ENCODE measurements at regions not wholly inside any gene's neighbourhood (a gene's known extent, or its start where the extent isn't known, plus 50 kb on each side); places are given as distances from the start of the nearest gene placed in this dataset.

DNA sequence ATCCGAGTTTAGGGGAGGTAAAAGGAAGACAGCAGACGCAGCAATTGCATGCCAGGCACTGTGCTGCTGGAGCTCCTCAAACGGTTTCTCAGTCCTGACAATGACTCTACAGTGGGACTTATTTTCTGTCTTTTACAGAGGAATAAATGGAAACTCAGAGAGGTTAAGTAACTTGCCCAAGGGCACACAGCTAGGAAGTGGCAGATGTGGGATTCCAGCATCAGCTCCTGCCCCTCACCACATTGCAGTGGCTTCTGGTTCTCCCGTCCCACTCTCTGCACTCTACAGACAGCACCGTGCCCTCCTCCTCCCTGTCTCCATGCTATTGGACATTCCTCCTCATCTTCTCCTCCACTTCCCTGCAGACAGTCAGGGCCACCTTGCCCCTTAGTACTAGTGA is 74.2 kb upstream of the KSR1 start:
- POLR2A ChIA-PET = no interaction called here

DNA sequence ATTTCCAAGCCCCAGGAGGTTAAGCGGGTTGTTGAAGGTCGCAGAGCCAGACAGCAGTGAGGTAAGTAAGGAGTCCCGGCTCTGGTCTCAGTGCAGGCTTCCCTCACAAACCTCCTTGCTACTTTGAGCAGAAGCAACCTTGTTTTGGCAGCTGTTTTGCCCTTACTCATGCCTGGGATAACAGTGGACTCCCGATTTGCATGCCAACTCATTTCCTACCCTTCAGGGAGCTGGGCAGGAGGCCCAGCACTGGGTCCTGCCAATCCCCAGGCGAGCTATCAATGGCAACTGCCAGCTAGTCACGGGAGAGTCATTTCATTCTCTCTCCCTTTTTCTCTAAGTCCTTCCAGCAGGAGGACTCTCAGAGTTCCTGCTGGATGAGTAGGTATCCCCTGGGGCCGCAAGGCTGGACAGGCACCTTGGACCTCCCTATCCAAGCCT is 72.0 kb upstream of the KSR1 start:
- H3K4me3 ChIP-seq (ENCODE audit: low read length) = no peak overlapping the region
- no peaks in the 10 kb centered on the region for H3K9me3 ChIP-seq (ENCODE audit: control insufficient read depth in 2 of 3, low read length in 3 of 3)
- H3K27ac Mint-ChIP-seq = no peak overlapping the region
- peaks cover 0 to 4% of the 10 kb centered on the region in 2 donors for H3K27me3 ChIP-seq (ENCODE audit: control insufficient read depth in 2 of 2, insufficient read depth in 2 of 2, low read length in 2 of 2)
- H3K9me3 Mint-ChIP-seq = peaks cover 0 to 3% (median 0%) of the 10 kb centered on the region in 11 donors
- peaks cover 10 to 19% (median 13%) of the 10 kb centered on the region in 5 donors for H3K27me3 Mint-ChIP-seq
- no peak overlapping the region for H3K27ac ChIP-seq (ENCODE audit: low read depth, low read length)
- no peaks in the 10 kb centered on the region for H3K36me3 ChIP-seq (ENCODE audit: control insufficient read depth in 2 of 3, insufficient read depth in 3 of 3, low read length in 3 of 3)
- POLR2A ChIA-PET = no interaction called here
- H3K36me3 Mint-ChIP-seq = no peaks in the 10 kb centered on the region
- H3K4me1 Mint-ChIP-seq = peaks cover 0 to 28% (median 4%) of the 10 kb centered on the region in 7 donors
- ATAC-seq (no peak), DNase-seq (no peak)
- no peaks in the 10 kb centered on the region for H3K4me1 ChIP-seq (ENCODE audit: control insufficient read depth in 2 of 2, insufficient read depth in 2 of 2, low read length in 2 of 2)
- H3K4me3 Mint-ChIP-seq = no peak overlapping the region
- intact Hi-C loops (cut with micrococcal nuclease) = loop anchor here in 1 of 2 donors (2.0 to 10.0 kb wide), 2 partner anchors 31 to 71 kb away; partner anchors contain the start of gene KSR1
- CTCF ChIA-PET = no interaction called here

More for the DNA sequence above, 74.2 kb upstream of the KSR1 start:
- no peaks in the 10 kb centered on the region for H3K36me3 Mint-ChIP-seq
- no peak for ATAC-seq
- no peak for DNase-seq
- H3K27ac ChIP-seq (ENCODE audit: low read depth, low read length) = no peak overlapping the region
- H3K27me3 ChIP-seq (ENCODE audit: control insufficient read depth in 2 of 2, insufficient read depth in 2 of 2, low read length in 2 of 2) = peaks cover 0 to 4% of the 10 kb centered on the region in 2 donors
- H3K9me3 ChIP-seq (ENCODE audit: control insufficient read depth in 2 of 3, low read length in 3 of 3) = no peaks in the 10 kb centered on the region
- H3K36me3 ChIP-seq (ENCODE audit: control insufficient read depth in 2 of 3, insufficient read depth in 3 of 3, low read length in 3 of 3) = no peaks in the 10 kb centered on the region
- H3K4me1 Mint-ChIP-seq = peaks cover 0 to 10% (median 0%) of the 10 kb centered on the region in 7 donors
- no peaks in the 10 kb centered on the region for H3K4me1 ChIP-seq (ENCODE audit: control insufficient read depth in 2 of 2, insufficient read depth in 2 of 2, low read length in 2 of 2)
- H3K9me3 Mint-ChIP-seq = peaks cover 0 to 7% (median 0%) of the 10 kb centered on the region in 11 donors
- intact Hi-C loops (cut with micrococcal nuclease) = loop anchor here in 1 of 2 donors (10.0 kb wide), 1 partner anchor 73 kb away; the partner anchor contains the start of gene KSR1
- no peak overlapping the region for H3K4me3 Mint-ChIP-seq
- CTCF ChIA-PET = interaction anchor here (0.7 to 1.5 kb wide), 2 partner anchors 28 to 218 kb away, joined by 3 to 4 read pairs; no protein-coding TSS in a partner anchor
- H3K27ac Mint-ChIP-seq = no peak overlapping the region
- no peak overlapping the region for H3K4me3 ChIP-seq (ENCODE audit: low read length)
- peaks cover 12 to 28% (median 24%) of the 10 kb centered on the region in 5 donors for H3K27me3 Mint-ChIP-seq

- H3K4me1 ChIP-seq (ENCODE audit: control insufficient read depth in 2 of 2, insufficient read depth in 2 of 2, low read length in 2 of 2) = no peaks in the 10 kb centered on the region
- CTCF ChIA-PET = no interaction called here
- peaks cover 0 to 4% of the 10 kb centered on the region in 2 donors for H3K27me3 ChIP-seq (ENCODE audit: control insufficient read depth in 2 of 2, insufficient read depth in 2 of 2, low read length in 2 of 2)
- Mint-ChIP-seq H3K36me3 (no peaks in the 10 kb centered on the region), H3K27ac (no peak overlapping the region), H3K9me3 (peaks cover 0 to 2% (median 0%) of the 10 kb centered on the region in 11 donors), H3K27me3 (peaks cover 6 to 14% (median 8%) of the 10 kb centered on the region in 5 donors), H3K4me1 (peaks cover 0 to 28% (median 4%) of the 10 kb centered on the region in 7 donors), H3K4me3 (no peak overlapping the region)
- POLR2A ChIA-PET = no interaction called here
- no peaks in the 10 kb centered on the region for H3K9me3 ChIP-seq (ENCODE audit: control insufficient read depth in 2 of 3, low read length in 3 of 3)
- no peaks in the 10 kb centered on the region for H3K36me3 ChIP-seq (ENCODE audit: control insufficient read depth in 2 of 3, insufficient read depth in 3 of 3, low read length in 3 of 3)
- H3K4me3 ChIP-seq (ENCODE audit: low read length) = no peak overlapping the region
- ATAC-seq (no peak), DNase-seq (no peak)
- H3K27ac ChIP-seq (ENCODE audit: low read depth, low read length) = no peak overlapping the region
- intact Hi-C loops (cut with micrococcal nuclease) = loop anchor here in 1 of 2 donors (2.0 to 10.0 kb wide), 2 partner anchors 32 to 70 kb away; partner anchors contain the start of gene KSR1
Measured at GRCh38 chr17:27384726-27385125, 71.5 kb upstream of the KSR1 start.

GRCh38 chr17:27385626-27386025 is 70.6 kb upstream of the KSR1 start:
- Mint-ChIP-seq H3K27me3 (peaks cover 0 to 7% (median 3%) of the 10 kb centered on the region in 5 donors), H3K36me3 (no peaks in the 10 kb centered on the region), H3K27ac (no peak overlapping the region), H3K4me3 (no peak overlapping the region), H3K9me3 (peaks cover 0 to 2% (median 0%) of the 10 kb centered on the region in 11 donors), H3K4me1 (peaks cover 0 to 28% (median 4%) of the 10 kb centered on the region in 7 donors)
- POLR2A ChIA-PET = no interaction called here
- H3K4me3 ChIP-seq (ENCODE audit: low read length) = no peak overlapping the region
- CTCF ChIA-PET = no interaction called here
- DNase-seq (no peak), ATAC-seq (no peak)
- intact Hi-C loops (cut with micrococcal nuclease) = loop anchor here in 1 of 2 donors (2.0 to 10.0 kb wide), 2 partner anchors 33 to 69 kb away; partner anchors contain the start of gene KSR1
- H3K27ac ChIP-seq (ENCODE audit: low read depth, low read length) = no peak overlapping the region
- H3K27me3 ChIP-seq (ENCODE audit: control insufficient read depth in 2 of 2, insufficient read depth in 2 of 2, low read length in 2 of 2) = peaks cover 0 to 1% of the 10 kb centered on the region in 2 donors
- no peaks in the 10 kb centered on the region for H3K4me1 ChIP-seq (ENCODE audit: control insufficient read depth in 2 of 2, insufficient read depth in 2 of 2, low read length in 2 of 2)
- no peaks in the 10 kb centered on the region for H3K9me3 ChIP-seq (ENCODE audit: control insufficient read depth in 2 of 3, low read length in 3 of 3)
- no peaks in the 10 kb centered on the region for H3K36me3 ChIP-seq (ENCODE audit: control insufficient read depth in 2 of 3, insufficient read depth in 3 of 3, low read length in 3 of 3)

- Histone ChIP-seq H3K4me1 (ENCODE audit: control insufficient read depth in 2 of 2, insufficient read depth in 2 of 2, low read length in 2 of 2) (no peaks in the 10 kb centered on the region), H3K27me3 (ENCODE audit: control insufficient read depth in 2 of 2, insufficient read depth in 2 of 2, low read length in 2 of 2) (no peaks in the 10 kb centered on the region), H3K36me3 (ENCODE audit: control insufficient read depth in 2 of 3, insufficient read depth in 3 of 3, low read length in 3 of 3) (no peaks in the 10 kb centered on the region), H3K4me3 (ENCODE audit: low read length) (no peak overlapping the region), H3K9me3 (ENCODE audit: control insufficient read depth in 2 of 3, low read length in 3 of 3) (no peaks in the 10 kb centered on the region), H3K27ac (ENCODE audit: low read depth, low read length) (no peak overlapping the region)
- Mint-ChIP-seq H3K36me3 (no peaks in the 10 kb centered on the region), H3K4me3 (no peak overlapping the region), H3K9me3 (no peaks in the 10 kb centered on the region), H3K4me1 (peaks cover 0 to 25% (median 4%) of the 10 kb centered on the region in 7 donors), H3K27me3 (peaks cover 0 to 6% (median 0%) of the 10 kb centered on the region in 5 donors), H3K27ac (peak overlapping the region in 1 of 9 donors; percentile 76)
- intact Hi-C loops (cut with micrococcal nuclease) = loop anchor here in 1 of 2 donors (10.0 kb wide), 1 partner anchor 68 kb away; the partner anchor contains the start of gene KSR1
- DNase-seq (no peak), ATAC-seq (no peak)
- POLR2A ChIA-PET = no interaction called here
- CTCF ChIA-PET = no interaction called here
Measured at GRCh38 chr17:27386206-27387075, 69.8 kb upstream of the KSR1 start.

- H3K9me3 Mint-ChIP-seq = peaks cover 0 to 1% (median 0%) of the 10 kb centered on the region in 11 donors
- no peak for ATAC-seq
- ChIA-PET CTCF (no interaction called here), POLR2A (no interaction called here)
- Histone ChIP-seq H3K27me3 (ENCODE audit: control insufficient read depth in 2 of 2, insufficient read depth in 2 of 2, low read length in 2 of 2) (no peaks in the 10 kb centered on the region), H3K4me3 (ENCODE audit: low read length) (no peak overlapping the region), H3K4me1 (ENCODE audit: control insufficient read depth in 2 of 2, insufficient read depth in 2 of 2, low read length in 2 of 2) (no peaks in the 10 kb centered on the region), H3K36me3 (ENCODE audit: control insufficient read depth in 2 of 3, insufficient read depth in 3 of 3, low read length in 3 of 3) (no peaks in the 10 kb centered on the region), H3K9me3 (ENCODE audit: control insufficient read depth in 2 of 3, low read length in 3 of 3) (no peaks in the 10 kb centered on the region), H3K27ac (ENCODE audit: low read depth, low read length) (no peak overlapping the region)
- peak overlapping the region in 2 of 9 donors; percentile 14 to 62 for H3K27ac Mint-ChIP-seq
- H3K36me3 Mint-ChIP-seq = peaks cover 0 to under 1% (median 0%) of the 10 kb centered on the region in 5 donors
- DNase-seq = no peak
- intact Hi-C loops (cut with micrococcal nuclease) = loop anchor here in 1 of 2 donors (10.0 kb wide), 1 partner anchor 65 kb away; the partner anchor contains the start of gene KSR1
- peaks cover 0 to 28% (median 3%) of the 10 kb centered on the region in 5 donors for H3K27me3 Mint-ChIP-seq
- peaks cover 0 to 21% (median 4%) of the 10 kb centered on the region in 7 donors for H3K4me1 Mint-ChIP-seq
- H3K4me3 Mint-ChIP-seq = no peak overlapping the region
Measured at GRCh38 chr17:27389542-27390140, 66.6 kb upstream of the KSR1 start.

Data from naive thymus-derived CD4-positive, alpha-beta T cell (primary cell).